Duodenal mucosa (tissue), 2 donors: ENCODE measurements at regions not wholly inside any gene's neighbourhood (a gene's known extent, or its start where the extent isn't known, plus 50 kb on each side); places are given as distances from the start of the nearest gene placed in this dataset.

ENCODE experiments used
- H3K27ac ChIP-seq: one replicate; pipeline ENCODE4 v1.7.0; 2013; ENCODE audit warnings: low read depth, low read length
- H3K27me3 ChIP-seq, 2 donors: one replicate each; pipeline ENCODE4 v1.7.0; 2013; ENCODE audit warnings: low read length in 2 of 2, control low read depth in 1 of 2; ENCODE audit not compliant: insufficient read depth in 2 of 2, control insufficient read depth in 1 of 2
- H3K36me3 ChIP-seq, 2 donors: one replicate each; pipeline ENCODE4 v1.7.0; 2013; ENCODE audit warnings: low read length in 2 of 2, control low read depth in 1 of 2; ENCODE audit not compliant: insufficient read depth in 2 of 2, control insufficient read depth in 1 of 2
- H3K4me1 ChIP-seq, 2 donors: one replicate each; pipeline ENCODE4 v1.7.0; 2013; ENCODE audit warnings: low read length in 2 of 2, control low read depth in 1 of 2; ENCODE audit not compliant: insufficient read depth in 2 of 2, control insufficient read depth in 1 of 2
- H3K4me3 ChIP-seq, 2 donors: one replicate each; pipeline ENCODE4 v1.7.0; 2013; ENCODE audit warnings: low read length in 2 of 2, low read depth in 1 of 2
- H3K9ac ChIP-seq, 2 donors: one replicate each; pipeline ENCODE4 v1.7.0; 2013; ENCODE audit warnings: low read length in 2 of 2, low read depth in 1 of 2
- H3K9me3 ChIP-seq, 2 donors: one replicate each; pipeline ENCODE4 v1.7.0; 2013; ENCODE audit warnings: low read length in 2 of 2, control low read depth in 1 of 2; ENCODE audit not compliant: control insufficient read depth in 1 of 2

GRCh38 chr2:221267773-221268425 lies 304.2 kb downstream of the EPHA4 start:
- Histone ChIP-seq H3K4me1 (no peaks in the 10 kb centered on the region), H3K9me3 (no peaks in the 10 kb centered on the region), H3K36me3 (no peaks in the 10 kb centered on the region), H3K27me3 (no peaks in the 10 kb centered on the region), H3K27ac (no peak overlapping the region), H3K9ac (no peak overlapping the region), H3K4me3 (no peak overlapping the region)

GRCh38 chr2:221268631-221269030 lies 303.5 kb downstream of the EPHA4 start:
- no peaks in the 10 kb centered on the region for H3K36me3 ChIP-seq
- H3K27me3 ChIP-seq: no peaks in the 10 kb centered on the region
- H3K9ac ChIP-seq: no peak overlapping the region
- H3K4me1 ChIP-seq: no peaks in the 10 kb centered on the region
- no peak overlapping the region for H3K4me3 ChIP-seq
- H3K9me3 ChIP-seq: no peaks in the 10 kb centered on the region
- H3K27ac ChIP-seq: no peak overlapping the region

- H3K9ac ChIP-seq: no peak overlapping the region
- H3K36me3 ChIP-seq: no peaks in the 10 kb centered on the region
- no peak overlapping the region for H3K4me3 ChIP-seq
- no peaks in the 10 kb centered on the region for H3K4me1 ChIP-seq
- no peak overlapping the region for H3K27ac ChIP-seq
- no peaks in the 10 kb centered on the region for H3K9me3 ChIP-seq
- no peaks in the 10 kb centered on the region for H3K27me3 ChIP-seq
Measured at GRCh38 chr2:221270806-221271205, 301.3 kb downstream of the EPHA4 start.

GRCh38 chr2:221272729-221273128 lies 299.4 kb downstream of the EPHA4 start:
- H3K9me3 ChIP-seq: no peaks in the 10 kb centered on the region
- no peaks in the 10 kb centered on the region for H3K4me1 ChIP-seq
- H3K4me3 ChIP-seq: no peak overlapping the region
- H3K36me3 ChIP-seq: no peaks in the 10 kb centered on the region
- no peaks in the 10 kb centered on the region for H3K27me3 ChIP-seq
- no peak overlapping the region for H3K9ac ChIP-seq
- no peak overlapping the region for H3K27ac ChIP-seq

- H3K4me3 ChIP-seq: no peak overlapping the region
- no peak overlapping the region for H3K27ac ChIP-seq
- no peaks in the 10 kb centered on the region for H3K9me3 ChIP-seq
- H3K27me3 ChIP-seq: no peaks in the 10 kb centered on the region
- H3K9ac ChIP-seq: no peak overlapping the region
- no peaks in the 10 kb centered on the region for H3K36me3 ChIP-seq
- no peaks in the 10 kb centered on the region for H3K4me1 ChIP-seq
Measured at GRCh38 chr2:221276033-221276432, 296.1 kb downstream of the EPHA4 start.

- no peak overlapping the region for H3K4me3 ChIP-seq
- no peaks in the 10 kb centered on the region for H3K9me3 ChIP-seq
- H3K4me1 ChIP-seq: no peaks in the 10 kb centered on the region
- H3K9ac ChIP-seq: no peak overlapping the region
- H3K27me3 ChIP-seq: no peaks in the 10 kb centered on the region
- no peak overlapping the region for H3K27ac ChIP-seq
- H3K36me3 ChIP-seq: no peaks in the 10 kb centered on the region
Measured at GRCh38 chr2:221276601-221277000, 295.5 kb downstream of the EPHA4 start.

- H3K36me3 ChIP-seq: no peaks in the 10 kb centered on the region
- H3K4me3 ChIP-seq: no peak overlapping the region
- no peak overlapping the region for H3K27ac ChIP-seq
- H3K9ac ChIP-seq: no peak overlapping the region
- H3K27me3 ChIP-seq: no peaks in the 10 kb centered on the region
- no peaks in the 10 kb centered on the region for H3K4me1 ChIP-seq
- H3K9me3 ChIP-seq: no peaks in the 10 kb centered on the region
Measured at GRCh38 chr2:221282386-221282785, 289.7 kb downstream of the EPHA4 start.

GRCh38 chr2:221283896-221284545 lies 288.1 kb downstream of the EPHA4 start:
- no peaks in the 10 kb centered on the region for H3K4me1 ChIP-seq
- no peak overlapping the region for H3K4me3 ChIP-seq
- no peaks in the 10 kb centered on the region for H3K27me3 ChIP-seq
- no peak overlapping the region for H3K27ac ChIP-seq
- H3K9me3 ChIP-seq: no peaks in the 10 kb centered on the region
- no peaks in the 10 kb centered on the region for H3K36me3 ChIP-seq
- no peak overlapping the region for H3K9ac ChIP-seq

- Histone ChIP-seq H3K27me3 (no peaks in the 10 kb centered on the region), H3K36me3 (no peaks in the 10 kb centered on the region), H3K9ac (no peak overlapping the region), H3K9me3 (no peaks in the 10 kb centered on the region), H3K27ac (no peak overlapping the region), H3K4me1 (no peaks in the 10 kb centered on the region), H3K4me3 (no peak overlapping the region)
Measured at GRCh38 chr2:221285148-221285547, 287.0 kb downstream of the EPHA4 start.

- no peaks in the 10 kb centered on the region for H3K36me3 ChIP-seq
- H3K4me3 ChIP-seq: no peak overlapping the region
- H3K4me1 ChIP-seq: no peaks in the 10 kb centered on the region
- H3K9me3 ChIP-seq: no peaks in the 10 kb centered on the region
- H3K27me3 ChIP-seq: no peaks in the 10 kb centered on the region
- no peak overlapping the region for H3K9ac ChIP-seq
- no peak overlapping the region for H3K27ac ChIP-seq
Measured at GRCh38 chr2:221286406-221286805, 285.7 kb downstream of the EPHA4 start.
